ENCODE measurements at regions not wholly inside any gene's neighbourhood (a gene's known extent, or its start where the extent isn't known, plus 50 kb on each side); places are given as distances from the start of the nearest gene placed in this dataset.

GRCh38 chr11:69890476-69890875 lies 71.3 kb upstream of the FGF3 start:
- TF ChIP-seq, protein P1, sequence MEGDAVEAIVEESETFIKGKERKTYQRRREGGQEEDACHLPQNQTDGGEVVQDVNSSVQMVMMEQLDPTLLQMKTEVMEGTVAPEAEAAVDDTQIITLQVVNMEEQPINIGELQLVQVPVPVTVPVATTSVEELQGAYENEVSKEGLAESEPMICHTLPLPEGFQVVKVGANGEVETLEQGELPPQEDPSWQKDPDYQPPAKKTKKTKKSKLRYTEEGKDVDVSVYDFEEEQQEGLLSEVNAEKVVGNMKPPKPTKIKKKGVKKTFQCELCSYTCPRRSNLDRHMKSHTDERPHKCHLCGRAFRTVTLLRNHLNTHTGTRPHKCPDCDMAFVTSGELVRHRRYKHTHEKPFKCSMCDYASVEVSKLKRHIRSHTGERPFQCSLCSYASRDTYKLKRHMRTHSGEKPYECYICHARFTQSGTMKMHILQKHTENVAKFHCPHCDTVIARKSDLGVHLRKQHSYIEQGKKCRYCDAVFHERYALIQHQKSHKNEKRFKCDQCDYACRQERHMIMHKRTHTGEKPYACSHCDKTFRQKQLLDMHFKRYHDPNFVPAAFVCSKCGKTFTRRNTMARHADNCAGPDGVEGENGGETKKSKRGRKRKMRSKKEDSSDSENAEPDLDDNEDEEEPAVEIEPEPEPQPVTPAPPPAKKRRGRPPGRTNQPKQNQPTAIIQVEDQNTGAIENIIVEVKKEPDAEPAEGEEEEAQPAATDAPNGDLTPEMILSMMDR (IDR thresholded peaks at IDR 0.05 in 8 of 11, conservative IDR thresholded peaks at IDR 0.05 in 3 of 11): no peak
- TF ChIP-seq POLR2A (IDR thresholded peaks at IDR 0.05): no peak
- TF ChIP-seq POLR2AphosphoS5 (IDR thresholded peaks at IDR 0.05): no peak

Data from spleen (tissue), 7 donors.